Gastroesophageal sphincter (tissue), 3 donors: ENCODE measurements at regions not wholly inside any gene's neighbourhood (a gene's known extent, or its start where the extent isn't known, plus 50 kb on each side); places are given as distances from the start of the nearest gene placed in this dataset.

Experiments used
- CTCF ChIP-seq, 4 experiments: fragments of 200-600 bp in 2 of 4; fragments of 450-650 bp in 2 of 4; sonication (generic) in 1 of 4; IDR thresholded peaks; one replicate each; pipeline ENCODE4 v1.5.1; 2017 to 2019; ENCODE audit warnings: antibody characterized with exemption in 4 of 4, mild to moderate bottlenecking in 2 of 4, moderate library complexity in 2 of 4
- POLR2A ChIP-seq, 2 donors: fragments of 450-650 bp; IDR thresholded peaks; one replicate each; pipeline ENCODE4 v1.6.1; 2017; ENCODE audit warnings: antibody characterized with exemption in 2 of 2, mild to moderate bottlenecking in 2 of 2, moderate library complexity in 1 of 2
- POLR2AphosphoS5 ChIP-seq: sonication (generic); formaldehyde crosslinking; IDR thresholded peaks from one replicate; pipeline ENCODE4 v1.6.1; 2017; ENCODE audit warnings: antibody characterized with exemption

DNA sequence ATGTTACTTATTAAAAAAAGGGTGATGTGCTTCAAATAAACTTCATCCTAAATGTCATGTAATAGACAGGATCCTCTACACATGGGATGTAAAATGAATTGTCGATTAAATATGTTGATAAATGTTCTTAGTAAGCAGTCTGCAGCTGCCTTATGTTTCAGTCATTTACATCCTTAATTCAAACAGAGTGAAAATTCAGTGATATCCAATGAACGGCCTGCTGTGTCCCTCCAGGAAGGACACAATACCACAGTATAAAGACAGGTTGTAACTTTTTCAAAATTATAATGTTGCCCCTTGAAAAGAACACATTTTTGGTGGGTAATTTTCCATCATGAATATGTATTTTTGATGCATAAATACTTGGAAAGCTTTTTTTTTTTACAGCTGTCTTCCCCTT is 266.5 kb upstream of the SEMA3A start:
- TF ChIP-seq POLR2A (IDR thresholded peaks at IDR 0.05) (no peak), CTCF (IDR thresholded peaks at IDR 0.05) (no peak), POLR2AphosphoS5 (no peak)
